H1 (cell line): ENCODE measurements at regions not wholly inside any gene's neighbourhood (a gene's known extent, or its start where the extent isn't known, plus 50 kb on each side); places are given as distances from the start of the nearest gene placed in this dataset.

Experiments used
- CTCF ChIA-PET: fragments of 300-600 bp; sonication (Branson Sonifier 250); formaldehyde crosslinking; loops from one replicate; lab custom pipeline; 2021; ENCODE audit not compliant: partially characterized antibody; lab: Charles Lee
- POLR2A ChIA-PET: fragments of 300-600 bp; sonication (Branson Sonifier 250); formaldehyde crosslinking; loops from one replicate; lab custom pipeline; 2021; ENCODE audit warnings: inconsistent platforms; ENCODE audit not compliant: partially characterized antibody; lab: Charles Lee
- DNase-seq, 2 experiments: peaks; one replicate each; pipeline versions ENCODE4 v3.0.0 to v3.0.0-alpha.2; 2010 to 2022; ENCODE audit warnings: low spot score in 2 of 2, low read depth in 1 of 2, mixed read lengths in 1 of 2
- FAIRE-seq: peaks from 2 replicates; lab custom pipeline; 2011; peaks lifted over from hg19 to GRCh38; lab: Jason Lieb, UNC
- H2AFZ ChIP-seq: 2 replicates; pipeline ENCODE4 v1.8.1; 2012; ENCODE audit warnings: low read length, inconsistent platforms
- H2AK5ac ChIP-seq: 2 replicates; pipeline ENCODE4 v1.6.1; 2013; ENCODE audit warnings: low read depth, low read length
- H2BK120ac ChIP-seq: replicated peaks from 2 replicates; pipeline ENCODE3; 2013; ENCODE audit warnings: low read depth, low read length, inconsistent platforms
- H2BK12ac ChIP-seq: 2 replicates; pipeline ENCODE4 v1.6.1; 2013; ENCODE audit warnings: low read depth, low read length
- H2BK15ac ChIP-seq: 2 replicates; pipeline ENCODE4 v1.6.1; 2013; ENCODE audit warnings: low read length
- H2BK20ac ChIP-seq: 2 replicates; pipeline ENCODE4 v1.6.1; 2013; ENCODE audit warnings: low read length
- H2BK5ac ChIP-seq: 2 replicates; pipeline ENCODE4 v1.6.1; 2013; ENCODE audit warnings: low read depth, low read length
- H3K14ac ChIP-seq: 2 replicates; pipeline ENCODE4 v1.6.1; 2013; ENCODE audit warnings: inconsistent platforms; ENCODE audit not compliant: insufficient read length
- H3K18ac ChIP-seq: 2 replicates; pipeline ENCODE4 v1.6.1; 2013; ENCODE audit warnings: low read length; ENCODE audit errors: extremely low read depth
- H3K23ac ChIP-seq: 2 replicates; pipeline ENCODE4 v1.6.1; 2013; ENCODE audit warnings: inconsistent platforms; ENCODE audit not compliant: insufficient read length
- H3K23me2 ChIP-seq: 2 replicates; pipeline ENCODE4 v1.6.1; 2013; ENCODE audit warnings: low read depth, low read length
- H3K27ac ChIP-seq: 2 replicates; pipeline ENCODE4 v1.6.1; 2011; ENCODE audit warnings: low read depth, low read length, inconsistent platforms
- H3K27me3 ChIP-seq, 4 experiments: replicated peaks in 1 of 4; 1 replicate in 1 of 4; 2 replicates in 3 of 4; pipeline versions ENCODE4 v1.6.1 to v1.8.1; 2011 to 2013; ENCODE audit warnings: low read length in 3 of 4, mild to moderate bottlenecking in 3 of 4, inconsistent platforms in 2 of 4, mixed read lengths in 2 of 4, moderate library complexity in 1 of 4; ENCODE audit not compliant: control insufficient read depth in 3 of 4, insufficient read depth in 3 of 4; ENCODE audit errors: extremely low read depth in 1 of 4
- H3K36me3 ChIP-seq, 4 experiments: 2 replicates each; pipeline versions ENCODE4 v1.6.1 to v1.8.1; 2011 to 2013; ENCODE audit warnings: mild to moderate bottlenecking in 4 of 4, low read length in 3 of 4, moderate library complexity in 2 of 4, control low read depth in 1 of 4, inconsistent platforms in 1 of 4; ENCODE audit not compliant: insufficient read depth in 4 of 4, control insufficient read depth in 2 of 4
- H3K4ac ChIP-seq: replicated peaks from 2 replicates; pipeline ENCODE3; 2013; ENCODE audit warnings: low read length, low read depth, mixed read lengths, inconsistent platforms; ENCODE audit not compliant: insufficient read length
- H3K4me1 ChIP-seq, 4 experiments: replicated peaks in 1 of 4; 1 replicate in 1 of 4; 2 replicates in 3 of 4; pipeline versions ENCODE4 v1.6.1 to v1.8.1; 2011 to 2013; ENCODE audit warnings: low read length in 3 of 4, inconsistent platforms in 2 of 4, mixed read lengths in 1 of 4; ENCODE audit not compliant: insufficient read depth in 4 of 4, control insufficient read depth in 3 of 4
- H3K4me2 ChIP-seq, 2 experiments: 2 replicates each; pipeline versions ENCODE4 v1.6.1 to v1.8.1; 2011 to 2013; ENCODE audit warnings: low read depth in 2 of 2, low read length in 2 of 2, control low read depth in 1 of 2, inconsistent platforms in 1 of 2, mild to moderate bottlenecking in 1 of 2; ENCODE audit not compliant: insufficient read depth in 1 of 2
- H3K4me3 ChIP-seq, 4 experiments: fragments of 200-600, 300-600 bp in 1 of 4; sonication (generic), shearing (Covaris generic), sonication (Bioruptor Twin) in 1 of 4; 2 replicates each; pipeline versions ENCODE4 v1.5.1 to v1.8.1; 2011 to 2016; ENCODE audit warnings: low read length in 4 of 4, low read depth in 3 of 4, control low read depth in 2 of 4, inconsistent platforms in 2 of 4, mild to moderate bottlenecking in 2 of 4, mixed read lengths in 1 of 4, moderate library complexity in 1 of 4; ENCODE audit not compliant: insufficient read depth in 2 of 4; ENCODE audit errors: extremely low read depth in 1 of 4
- H3K56ac ChIP-seq: replicated peaks from 2 replicates; pipeline ENCODE3; 2013; ENCODE audit warnings: low read depth, mild to moderate bottlenecking, mixed read lengths, low read length, inconsistent platforms; ENCODE audit not compliant: insufficient read length
- H3K79me1 ChIP-seq: 2 replicates; pipeline ENCODE4 v1.6.1; 2013; ENCODE audit warnings: low read depth, low read length, control low read depth
- H3K79me2 ChIP-seq, 2 experiments: 2 replicates each; pipeline versions ENCODE4 v1.6.1 to v1.8.1; 2012 to 2013; ENCODE audit warnings: low read length in 2 of 2, mild to moderate bottlenecking in 2 of 2, inconsistent platforms in 1 of 2; ENCODE audit not compliant: insufficient read depth in 2 of 2, control insufficient read depth in 1 of 2
- H3K9ac ChIP-seq, 4 experiments: replicated peaks in 1 of 4; 1 replicate in 1 of 4; 2 replicates in 3 of 4; pipeline versions ENCODE4 v1.6.1 to v1.8.1; 2011 to 2013; ENCODE audit warnings: low read depth in 3 of 4, low read length in 3 of 4, control low read depth in 2 of 4, mild to moderate bottlenecking in 2 of 4, moderate library complexity in 2 of 4, inconsistent platforms in 1 of 4; ENCODE audit errors: extremely low read depth in 1 of 4
- H3K9me3 ChIP-seq, 2 experiments: 2 replicates each; pipeline versions ENCODE4 v1.6.1 to v1.8.1; 2012 to 2013; ENCODE audit warnings: mild to moderate bottlenecking in 2 of 2, moderate library complexity in 2 of 2, control low read depth in 1 of 2, inconsistent platforms in 1 of 2, low read depth in 1 of 2, low read length in 1 of 2, mixed read lengths in 1 of 2; ENCODE audit not compliant: insufficient read depth in 2 of 2
- H4K20me1 ChIP-seq, 2 experiments: replicated peaks in 1 of 2; 2 replicates each; pipeline versions ENCODE3 to v1.8.1; 2011 to 2013; ENCODE audit warnings: inconsistent platforms in 2 of 2, low read length in 2 of 2, mild to moderate bottlenecking in 1 of 2; ENCODE audit not compliant: insufficient read depth in 2 of 2, control insufficient read depth in 1 of 2
- H4K5ac ChIP-seq: 2 replicates; pipeline ENCODE4 v1.6.1; 2013; ENCODE audit warnings: low read length, low read depth, mixed read lengths, inconsistent platforms; ENCODE audit not compliant: insufficient read length
- H4K8ac ChIP-seq: 2 replicates; pipeline ENCODE4 v1.8.0; 2013; ENCODE audit warnings: mild to moderate bottlenecking, moderate library complexity, low read length, inconsistent platforms; ENCODE audit not compliant: insufficient read depth; ENCODE audit errors: extremely low read depth
- H4K91ac ChIP-seq: replicated peaks from 2 replicates; pipeline ENCODE3; 2013; ENCODE audit warnings: low read length, mixed read lengths, inconsistent platforms; ENCODE audit not compliant: insufficient read length
- HDAC2 ChIP-seq, 2 experiments: fragments of 300-600 bp in 1 of 2; sonication (generic) in 1 of 2; IDR thresholded peaks; 2 replicates each; pipeline ENCODE4 v1.6.1; 2011 to 2012; ENCODE audit warnings: low read depth in 2 of 2, low read length in 2 of 2, mild to moderate bottlenecking in 2 of 2, moderate library complexity in 2 of 2, borderline replicate concordance in 1 of 2, inconsistent platforms in 1 of 2
- HDAC6 ChIP-seq: IDR thresholded peaks from one replicate; pipeline ENCODE4 v1.7.1; 2012; ENCODE audit warnings: low read depth, mild to moderate bottlenecking, inconsistent platforms, low read length, moderate library complexity
- JUND ChIP-seq: IDR thresholded peaks from 2 replicates; pipeline ENCODE4 v1.6.1; 2011; ENCODE audit warnings: mild to moderate bottlenecking, improper control_type of control experiment, low read length
- KDM1A ChIP-seq: fragments of 200-600, 300-600 bp; sonication (generic); IDR thresholded peaks from 2 replicates; pipeline ENCODE4 v1.7.1; 2016; ENCODE audit warnings: mild to moderate bottlenecking, low read length, borderline replicate concordance
- POLR2A ChIP-seq, 2 experiments: IDR thresholded peaks; 1 replicate in 1 of 2; 2 replicates in 1 of 2; pipeline ENCODE4 v1.6.1; 2011; ENCODE audit warnings: low read depth in 2 of 2, low read length in 2 of 2, mild to moderate bottlenecking in 2 of 2; ENCODE audit errors: control extremely low read depth in 1 of 2
- RBBP5 ChIP-seq: IDR thresholded peaks from 2 replicates; pipeline ENCODE4 v1.7.1; 2012; ENCODE audit warnings: low read depth, mild to moderate bottlenecking, inconsistent platforms, low read length, moderate library complexity, borderline replicate concordance
- RNF2 ChIP-seq: fragments of 200-900, 300-1000 bp; sonication (generic); IDR thresholded peaks from 2 replicates; pipeline ENCODE4 v1.7.1; 2016; ENCODE audit warnings: borderline replicate concordance, low read depth, mild to moderate bottlenecking, antibody characterized with exemption, low read length; ENCODE audit not compliant: poor library complexity, severe bottlenecking; ENCODE audit errors: missing control alignments
- SIX5 ChIP-seq: IDR thresholded peaks from 2 replicates; pipeline ENCODE4 v1.6.1; 2011; ENCODE audit warnings: mild to moderate bottlenecking, low read depth, low read length
- SP1 ChIP-seq: IDR thresholded peaks from 2 replicates; pipeline ENCODE4 v1.6.1; 2011; ENCODE audit warnings: low read depth, low read length
- SP2 ChIP-seq: IDR thresholded peaks from 2 replicates; pipeline ENCODE4 v1.6.1; 2012; ENCODE audit warnings: mild to moderate bottlenecking, low read length, inconsistent platforms
- SUZ12 ChIP-seq: fragments of 200-600 bp; sonication (generic); IDR thresholded peaks from 2 replicates; pipeline ENCODE4 v1.6.1; 2012; ENCODE audit warnings: mild to moderate bottlenecking, inconsistent platforms, low read length, moderate library complexity, mixed read lengths
- TBP ChIP-seq: IDR thresholded peaks from 2 replicates; pipeline ENCODE4 v1.6.1; 2011; ENCODE audit warnings: low read depth, low read length, improper control_type of control experiment
- WGBS, 2 experiments: shearing (Covaris generic) in 1 of 2; methylation state at CpG; one replicate each; pipeline versions ENCODE4 v1.1.6 to v1.1.7; 2013 to 2015; ENCODE audit warnings: low lambda C conversion rate in 2 of 2, mixed read lengths in 2 of 2, inconsistent platforms in 1 of 2, low coverage in 1 of 2, missing lambda C conversion rate in 1 of 2; ENCODE audit not compliant: insufficient replicate concordance in 2 of 2, insufficient coverage in 1 of 2, insufficient read length in 1 of 2; ENCODE audit errors: extremely low coverage in 1 of 2, missing lambda C conversion rate in 1 of 2; 5-methylcytosine and 5-hydroxymethylcytosine counted together
- TF ChIP-seq, protein P1 (sequence below), 3 experiments: IDR thresholded peaks; 1 replicate in 2 of 3; 2 replicates in 1 of 3; pipeline versions ENCODE4 v1.5.1 to v1.6.1; 2011; ENCODE audit warnings: low read length in 3 of 3, mild to moderate bottlenecking in 3 of 3, inconsistent platforms in 2 of 3, low read depth in 1 of 3, moderate library complexity in 1 of 3; ENCODE audit not compliant: insufficient read depth in 1 of 3; ENCODE audit errors: control extremely low read depth in 1 of 3

DNA sequence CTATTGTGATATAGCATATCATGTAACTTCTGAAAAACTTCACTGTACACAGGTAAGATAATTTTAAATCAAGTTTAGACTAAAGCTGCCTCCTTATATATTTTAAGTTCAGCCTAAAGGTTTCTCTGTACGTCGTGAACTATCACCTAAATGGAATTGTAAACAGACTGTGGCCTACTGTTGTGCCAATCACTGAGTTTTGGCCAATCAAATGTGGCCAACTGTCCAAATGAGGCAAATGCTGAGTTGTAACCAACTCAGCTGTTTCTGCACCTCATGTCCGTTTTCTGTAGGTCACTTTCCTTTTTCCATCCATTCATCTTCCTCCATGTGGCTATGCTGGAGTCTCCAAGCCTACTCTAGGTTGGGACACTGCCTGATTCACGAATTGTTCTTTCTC, 63.7 kb upstream of the ST6GALNAC3 start:
- H2BK5ac ChIP-seq, result no peak overlapping the region
- FAIRE-seq (no peak), DNase-seq (no peak)
- H2BK120ac ChIP-seq, result no peak overlapping the region
- H3K9ac ChIP-seq, result no peak overlapping the region
- ChIA-PET POLR2A (no interaction called here), CTCF (no interaction called here)
- no peak overlapping the region for H3K56ac ChIP-seq
- H3K27ac ChIP-seq, result no peak overlapping the region
- no peak overlapping the region for H3K4me2 ChIP-seq
- H4K91ac ChIP-seq, result no peak overlapping the region
- no peak overlapping the region for H2AFZ ChIP-seq
- H3K79me2 ChIP-seq, result no peaks in the 10 kb centered on the region
- no peaks in the 10 kb centered on the region for H3K79me1 ChIP-seq
- H3K4ac ChIP-seq, result no peak overlapping the region
- no peaks in the 10 kb centered on the region for H3K23me2 ChIP-seq
- H3K36me3 ChIP-seq, result no peaks in the 10 kb centered on the region
- 83% methylated on average over 4 of the region's 4 CpGs; no CpG with 5 or more reads in 1 of the 2 experiments for WGBS, 2 experiments
- no peak overlapping the region for H2BK12ac ChIP-seq
- H4K8ac ChIP-seq, result no peak overlapping the region
- no peaks in the 10 kb centered on the region for H3K9me3 ChIP-seq
- no peak overlapping the region for H2BK20ac ChIP-seq
- no peaks in the 10 kb centered on the region for H4K20me1 ChIP-seq
- H2BK15ac ChIP-seq, result no peak overlapping the region
- H3K14ac ChIP-seq, result no peak overlapping the region
- no peak overlapping the region for H3K18ac ChIP-seq
- H3K27me3 ChIP-seq, result no peaks in the 10 kb centered on the region
- H3K23ac ChIP-seq, result no peak overlapping the region
- H2AK5ac ChIP-seq, result no peak overlapping the region
- no peaks in the 10 kb centered on the region for H3K4me1 ChIP-seq
- H4K5ac ChIP-seq, result no peak overlapping the region
- H3K4me3 ChIP-seq, result no peak overlapping the region
- no peak for TF ChIP-seq KDM1A
- no peak for TF ChIP-seq SIX5
- TF ChIP-seq HDAC6, result no peak
- TF ChIP-seq SP1, result no peak
- no peak for TF ChIP-seq JUND
- TF ChIP-seq, protein P1, sequence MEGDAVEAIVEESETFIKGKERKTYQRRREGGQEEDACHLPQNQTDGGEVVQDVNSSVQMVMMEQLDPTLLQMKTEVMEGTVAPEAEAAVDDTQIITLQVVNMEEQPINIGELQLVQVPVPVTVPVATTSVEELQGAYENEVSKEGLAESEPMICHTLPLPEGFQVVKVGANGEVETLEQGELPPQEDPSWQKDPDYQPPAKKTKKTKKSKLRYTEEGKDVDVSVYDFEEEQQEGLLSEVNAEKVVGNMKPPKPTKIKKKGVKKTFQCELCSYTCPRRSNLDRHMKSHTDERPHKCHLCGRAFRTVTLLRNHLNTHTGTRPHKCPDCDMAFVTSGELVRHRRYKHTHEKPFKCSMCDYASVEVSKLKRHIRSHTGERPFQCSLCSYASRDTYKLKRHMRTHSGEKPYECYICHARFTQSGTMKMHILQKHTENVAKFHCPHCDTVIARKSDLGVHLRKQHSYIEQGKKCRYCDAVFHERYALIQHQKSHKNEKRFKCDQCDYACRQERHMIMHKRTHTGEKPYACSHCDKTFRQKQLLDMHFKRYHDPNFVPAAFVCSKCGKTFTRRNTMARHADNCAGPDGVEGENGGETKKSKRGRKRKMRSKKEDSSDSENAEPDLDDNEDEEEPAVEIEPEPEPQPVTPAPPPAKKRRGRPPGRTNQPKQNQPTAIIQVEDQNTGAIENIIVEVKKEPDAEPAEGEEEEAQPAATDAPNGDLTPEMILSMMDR (IDR thresholded peaks at IDR 0.05; ENCODE audit: control extremely low read depth in 1 of 3, insufficient read depth in 1 of 3, low read depth in 1 of 3, low read length in 3 of 3), result no peak
- TF ChIP-seq RBBP5, result no peak
- no peak for TF ChIP-seq SP2
- no peak for TF ChIP-seq SUZ12
- TF ChIP-seq TBP, result no peak
- TF ChIP-seq POLR2A (IDR thresholded peaks at IDR 0.05; ENCODE audit: control extremely low read depth in 1 of 2, low read depth in 2 of 2, low read length in 2 of 2), result no peak
- no peak for TF ChIP-seq HDAC2 (IDR thresholded peaks at IDR 0.05; ENCODE audit: borderline replicate concordance in 1 of 2, low read depth in 2 of 2, low read length in 2 of 2)
- TF ChIP-seq RNF2, result no peak
